ENCODE measurements at regions not wholly inside any gene's neighbourhood (a gene's known extent, or its start where the extent isn't known, plus 50 kb on each side); places are given as distances from the start of the nearest gene placed in this dataset.

GRCh38 chr15:87756072-87756471 lies 500.5 kb downstream of the NTRK3 start:
- Histone ChIP-seq H3K4me2 (ENCODE audit: low read length) (no peak overlapping the region), H3K27ac (ENCODE audit: low read depth, low read length, poor library complexity, severe bottlenecking) (no peak overlapping the region), H4K20me1 (ENCODE audit: insufficient read depth, low read length) (no peaks in the 10 kb centered on the region), H3K9me2 (ENCODE audit: insufficient read depth, low read length) (no peaks in the 10 kb centered on the region), H3K9me3 (ENCODE audit: low read length) (no peaks in the 10 kb centered on the region), H3K36me3 (ENCODE audit: insufficient read depth, low read length) (no peaks in the 10 kb centered on the region), H2AFZ (ENCODE audit: low read length) (no peak overlapping the region), H3K4me1 (ENCODE audit: insufficient read depth, low read length, poor library complexity, severe bottlenecking) (no peaks in the 10 kb centered on the region), H3K4me3 (ENCODE audit: low read depth, low read length, poor library complexity, severe bottlenecking) (no peak overlapping the region), H3K79me2 (ENCODE audit: insufficient read depth, low read depth, low read length) (no peaks in the 10 kb centered on the region)
- ChIA-PET POLR2A (interaction anchor here (0.6 kb wide), 1 partner anchor 1120 kb away, joined by 4 read pairs; no protein-coding TSS in a partner anchor), CTCF (ENCODE audit: unreplicated experiment) (no interaction called here)
- no TSS peak for BruUV-seq (replicated peaks)
- intact Hi-C loops (cut with micrococcal nuclease; ENCODE audit: unreplicated experiment), result no loop called here
- no peak for TF ChIP-seq EZH2phosphoT487 (IDR thresholded peaks at IDR 0.05; ENCODE audit: borderline replicate concordance, low read depth, low read length)
- no peak for TF ChIP-seq CTCF (conservative IDR thresholded peaks at IDR 0.05; ENCODE audit: low read length)
- no peak for DNase-seq (ENCODE audit: low spot score)

GRCh38 chr15:87755226-87755625 lies 501.3 kb downstream of the NTRK3 start:
- H4K20me1 ChIP-seq (ENCODE audit: insufficient read depth, low read length), result no peaks in the 10 kb centered on the region
- H3K4me2 ChIP-seq (ENCODE audit: low read length), result no peak overlapping the region
- BruUV-seq (replicated peaks), result no TSS peak
- H3K4me3 ChIP-seq (ENCODE audit: low read depth, low read length, poor library complexity, severe bottlenecking), result no peak overlapping the region
- H3K9me2 ChIP-seq (ENCODE audit: insufficient read depth, low read length), result no peaks in the 10 kb centered on the region
- POLR2A ChIA-PET, result no interaction called here
- no peak overlapping the region for H3K27ac ChIP-seq (ENCODE audit: low read depth, low read length, poor library complexity, severe bottlenecking)
- TF ChIP-seq CTCF (conservative IDR thresholded peaks at IDR 0.05; ENCODE audit: low read length) (no peak), EZH2phosphoT487 (IDR thresholded peaks at IDR 0.05; ENCODE audit: borderline replicate concordance, low read depth, low read length) (no peak)
- no peak for DNase-seq (ENCODE audit: low spot score)
- no peaks in the 10 kb centered on the region for H3K9me3 ChIP-seq (ENCODE audit: low read length)
- H2AFZ ChIP-seq (ENCODE audit: low read length), result no peak overlapping the region
- CTCF ChIA-PET (ENCODE audit: unreplicated experiment), result no interaction called here
- no peaks in the 10 kb centered on the region for H3K79me2 ChIP-seq (ENCODE audit: insufficient read depth, low read depth, low read length)
- H3K4me1 ChIP-seq (ENCODE audit: insufficient read depth, low read length, poor library complexity, severe bottlenecking), result no peaks in the 10 kb centered on the region
- intact Hi-C loops (cut with micrococcal nuclease; ENCODE audit: unreplicated experiment), result no loop called here
- H3K36me3 ChIP-seq (ENCODE audit: insufficient read depth, low read length), result no peaks in the 10 kb centered on the region

DNA sequence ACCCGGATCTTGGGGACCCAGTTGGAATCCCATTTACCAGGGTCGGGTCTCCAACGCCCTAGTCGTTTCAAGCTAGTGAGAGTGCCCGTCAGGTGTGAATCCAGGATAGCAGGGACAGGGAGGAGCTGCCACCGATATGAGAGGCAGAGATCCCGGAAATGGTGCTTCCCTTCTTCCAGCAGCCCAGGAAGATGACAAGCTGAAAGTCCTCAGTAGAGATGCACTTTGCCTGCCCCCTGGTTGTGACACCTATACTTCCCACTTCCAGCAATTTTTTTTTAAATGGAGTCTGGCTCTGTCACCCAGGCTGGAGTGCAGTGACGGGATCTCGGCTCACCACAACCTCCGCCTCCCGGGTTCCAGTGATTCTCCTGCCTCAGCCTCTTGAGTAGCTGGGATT lies 503.0 kb downstream of the NTRK3 start:
- Histone ChIP-seq H3K27ac (ENCODE audit: low read depth, low read length, poor library complexity, severe bottlenecking) (no peak overlapping the region), H4K20me1 (ENCODE audit: insufficient read depth, low read length) (no peaks in the 10 kb centered on the region), H3K4me2 (ENCODE audit: low read length) (no peak overlapping the region), H3K9me2 (ENCODE audit: insufficient read depth, low read length) (no peaks in the 10 kb centered on the region), H3K9me3 (ENCODE audit: low read length) (no peaks in the 10 kb centered on the region), H3K4me3 (ENCODE audit: low read depth, low read length, poor library complexity, severe bottlenecking) (no peak overlapping the region), H3K36me3 (ENCODE audit: insufficient read depth, low read length) (no peaks in the 10 kb centered on the region), H3K79me2 (ENCODE audit: insufficient read depth, low read depth, low read length) (no peaks in the 10 kb centered on the region), H3K4me1 (ENCODE audit: insufficient read depth, low read length, poor library complexity, severe bottlenecking) (no peaks in the 10 kb centered on the region), H2AFZ (ENCODE audit: low read length) (no peak overlapping the region)
- CTCF ChIA-PET (ENCODE audit: unreplicated experiment), result no interaction called here
- no TSS peak for BruUV-seq (replicated peaks)
- TF ChIP-seq EZH2phosphoT487 (IDR thresholded peaks at IDR 0.05; ENCODE audit: borderline replicate concordance, low read depth, low read length) (no peak), CTCF (conservative IDR thresholded peaks at IDR 0.05; ENCODE audit: low read length) (no peak)
- no peak for DNase-seq (ENCODE audit: low spot score)
- intact Hi-C loops (cut with micrococcal nuclease; ENCODE audit: unreplicated experiment), result no loop called here
- POLR2A ChIA-PET, result interaction anchor here (1.0 kb wide), 1 partner anchor 20 kb away, joined by 4 read pairs; no protein-coding TSS in a partner anchor

All from OCI-LY7 (cell line).